BJ (cell line): ENCODE measurements at regions not wholly inside any gene's neighbourhood (a gene's known extent, or its start where the extent isn't known, plus 50 kb on each side); places are given as distances from the start of the nearest gene placed in this dataset.

ENCODE experiments used
- CTCF ChIA-PET: fragments of 350-600 bp; formaldehyde crosslinking; extraction: SDS; loops from one replicate; lab custom pipeline; 2021; ENCODE audit warnings: antibody characterized with exemption, inconsistent platforms; lab: Yijun Ruan, JAX
- POLR2A ChIA-PET: fragments of 300-600 bp; sonication (Branson Sonifier 250); formaldehyde crosslinking; extraction: SDS; loops from one replicate; lab custom pipeline; 2021; ENCODE audit warnings: antibody characterized with exemption; lab: Charles Lee
- DNase-seq: peaks from one replicate; pipeline ENCODE4 v3.0.0-alpha.2; 2011; ENCODE audit warnings: low read depth
- H3K27me3 ChIP-seq: 2 replicates; pipeline ENCODE4 v1.6.0; 2011; ENCODE audit warnings: low read length; ENCODE audit not compliant: control insufficient read depth, insufficient read depth
- H3K36me3 ChIP-seq: 2 replicates; pipeline ENCODE4 v1.5.1; 2011; ENCODE audit warnings: low read length; ENCODE audit not compliant: control insufficient read depth, insufficient read depth
- H3K4me3 ChIP-seq: 2 replicates; pipeline ENCODE4 v1.5.1; 2011; ENCODE audit warnings: low read depth, mild to moderate bottlenecking, control low read depth, low read length
- CTCF ChIP-seq: IDR thresholded peaks from 2 replicates; pipeline ENCODE4 v1.5.1; 2011; ENCODE audit warnings: low read depth, mild to moderate bottlenecking, control low read depth, inconsistent platforms, low read length, moderate library complexity; ENCODE audit not compliant: insufficient read depth

DNA sequence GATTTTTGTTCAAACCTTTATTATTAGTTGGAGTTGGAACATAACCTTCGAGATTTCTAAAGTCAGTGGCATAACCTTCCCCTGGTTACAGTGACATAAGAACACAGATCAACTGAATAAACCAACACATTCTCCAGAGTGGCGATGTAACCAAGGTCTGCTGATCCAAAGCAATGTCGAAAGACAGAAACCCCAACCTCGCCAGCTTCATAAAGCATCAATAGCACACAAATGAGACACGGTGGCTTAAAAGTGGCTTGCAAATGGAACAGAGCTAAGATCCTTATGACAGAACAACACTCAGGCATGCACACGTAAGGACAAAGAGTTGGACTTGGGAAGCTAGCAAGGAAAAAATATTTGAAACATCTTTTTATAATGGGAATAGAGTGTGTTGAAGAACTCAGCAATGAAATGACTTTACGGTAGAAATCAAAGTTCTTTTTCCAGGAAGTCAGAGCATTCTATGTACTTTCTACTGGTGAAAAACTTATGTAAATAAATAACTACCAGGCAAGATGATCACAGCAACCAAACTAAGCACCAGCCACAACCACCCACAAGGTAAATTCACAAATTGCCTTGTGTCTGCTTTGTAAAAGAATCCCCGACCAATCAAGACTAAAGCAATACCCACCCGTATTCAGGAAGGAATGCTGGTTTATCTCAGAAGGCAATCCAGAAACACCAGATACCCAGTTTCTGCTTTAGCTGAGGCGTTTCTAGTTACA lies 61.0 kb upstream of the NHSL1 start:
- no peaks in the 10 kb centered on the region for H3K36me3 ChIP-seq
- TF ChIP-seq CTCF, result no peak
- no peaks in the 10 kb centered on the region for H3K27me3 ChIP-seq
- ChIA-PET POLR2A (no interaction called here), CTCF (interaction anchor here (0.8 to 1.0 kb wide), 2 partner anchors 14 to 16 kb away, joined by 3 read pairs; no protein-coding TSS in a partner anchor)
- no peak for DNase-seq
- H3K4me3 ChIP-seq, result no peak overlapping the region

GRCh38 chr6:138562691-138563090 lies 63.4 kb upstream of the NHSL1 start:
- Histone ChIP-seq H3K4me3 (no peak overlapping the region), H3K27me3 (no peaks in the 10 kb centered on the region), H3K36me3 (no peaks in the 10 kb centered on the region)
- CTCF ChIA-PET, result interaction anchor here (0.6 kb wide), 1 partner anchor 612 kb away, joined by 4 read pairs; no protein-coding TSS in a partner anchor
- no peak for TF ChIP-seq CTCF
- POLR2A ChIA-PET, result no interaction called here
- DNase-seq, result no peak

DNA sequence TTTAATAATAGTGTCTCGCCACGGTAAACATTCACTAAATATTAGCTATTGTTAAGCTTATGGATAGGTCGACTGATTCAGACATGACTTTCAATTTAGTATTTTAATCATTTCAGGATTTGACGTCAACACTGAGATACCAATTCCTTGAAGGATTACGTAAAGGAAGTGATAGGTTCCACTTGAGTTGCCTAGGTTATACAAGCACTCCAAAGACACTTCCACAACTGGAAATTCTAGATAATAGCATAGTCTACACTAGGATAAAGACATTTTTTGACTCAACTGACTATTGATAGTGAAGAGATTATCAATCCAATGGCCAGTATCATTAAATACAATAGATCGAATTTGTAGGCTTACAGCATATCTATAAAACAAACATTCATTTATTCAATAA lies 63.9 kb upstream of the NHSL1 start:
- ChIA-PET POLR2A (no interaction called here), CTCF (interaction anchor here (0.6 kb wide), 1 partner anchor 612 kb away, joined by 4 read pairs; no protein-coding TSS in a partner anchor)
- Histone ChIP-seq H3K36me3 (no peaks in the 10 kb centered on the region), H3K4me3 (no peak overlapping the region), H3K27me3 (no peaks in the 10 kb centered on the region)
- TF ChIP-seq CTCF, result no peak
- no peak for DNase-seq

DNA sequence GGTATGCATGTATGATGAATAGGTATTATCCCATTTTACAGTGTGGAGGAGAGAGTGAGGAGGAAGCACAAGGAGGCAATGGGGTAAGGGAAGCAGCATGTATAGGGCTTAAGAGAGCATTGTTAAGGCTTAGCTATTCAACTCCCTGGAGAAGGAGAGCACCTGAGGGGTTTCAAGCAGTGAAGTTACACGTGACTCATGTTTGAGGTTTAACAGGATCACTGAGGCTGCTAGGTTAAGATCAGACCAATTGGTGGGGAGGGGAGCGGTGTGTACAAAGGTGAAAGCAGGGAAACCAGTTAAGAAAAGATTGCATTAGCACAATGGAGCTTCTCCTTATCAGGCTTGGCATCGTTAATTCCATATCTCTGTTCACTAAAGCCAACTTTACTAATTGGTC lies 64.4 kb upstream of the NHSL1 start:
- H3K4me3 ChIP-seq, result no peak overlapping the region
- POLR2A ChIA-PET, result no interaction called here
- CTCF ChIA-PET, result no interaction called here
- H3K36me3 ChIP-seq, result no peaks in the 10 kb centered on the region
- TF ChIP-seq CTCF, result no peak
- DNase-seq, result no peak
- H3K27me3 ChIP-seq, result no peaks in the 10 kb centered on the region

DNA sequence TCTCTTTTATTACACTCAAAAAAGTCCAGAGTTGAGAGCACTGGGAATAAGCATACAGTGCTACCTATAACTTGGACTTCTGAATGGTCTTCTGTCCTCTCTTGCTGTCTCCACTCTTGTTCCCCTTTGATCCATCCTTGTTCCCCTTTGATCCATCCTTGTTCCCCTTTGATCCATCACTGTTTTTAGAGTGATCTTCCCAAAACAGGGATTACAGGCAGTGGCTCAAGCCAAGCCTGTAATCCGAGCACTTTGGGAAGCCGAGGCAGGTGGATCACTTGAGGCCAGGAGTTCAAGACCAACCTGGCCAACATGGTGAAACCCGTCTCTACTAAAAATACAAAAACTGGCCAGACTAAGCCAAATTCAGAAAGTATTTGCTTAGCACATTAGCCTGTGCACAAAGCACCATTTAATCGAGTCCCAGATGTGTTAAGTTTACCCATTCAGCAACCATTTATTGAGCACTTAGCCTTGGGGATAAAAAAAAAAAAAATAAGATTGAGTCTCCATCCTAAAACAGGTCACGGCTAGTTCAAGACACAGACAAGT lies 65.0 kb upstream of the NHSL1 start:
- ChIA-PET POLR2A (no interaction called here), CTCF (no interaction called here)
- H3K4me3 ChIP-seq, result no peak overlapping the region
- no peaks in the 10 kb centered on the region for H3K36me3 ChIP-seq
- DNase-seq, result no peak
- TF ChIP-seq CTCF, result no peak
- no peaks in the 10 kb centered on the region for H3K27me3 ChIP-seq
